Stimulated activated CD4-positive, alpha-beta T cell treated with anti-CD3 and anti-CD28 coated beads, Interleukin-15, amount 100 ng/mL, for 48 hours (primary cell): ENCODE measurements at regions not wholly inside any gene's neighbourhood (a gene's known extent, or its start where the extent isn't known, plus 50 kb on each side); places are given as distances from the start of the nearest gene placed in this dataset.

ENCODE experiments used
- DNase-seq, 2 donors: peaks; one replicate each; pipeline ENCODE4 v3.0.0-alpha.2; 2020; ENCODE audit warnings: low read depth in 2 of 2

DNA sequence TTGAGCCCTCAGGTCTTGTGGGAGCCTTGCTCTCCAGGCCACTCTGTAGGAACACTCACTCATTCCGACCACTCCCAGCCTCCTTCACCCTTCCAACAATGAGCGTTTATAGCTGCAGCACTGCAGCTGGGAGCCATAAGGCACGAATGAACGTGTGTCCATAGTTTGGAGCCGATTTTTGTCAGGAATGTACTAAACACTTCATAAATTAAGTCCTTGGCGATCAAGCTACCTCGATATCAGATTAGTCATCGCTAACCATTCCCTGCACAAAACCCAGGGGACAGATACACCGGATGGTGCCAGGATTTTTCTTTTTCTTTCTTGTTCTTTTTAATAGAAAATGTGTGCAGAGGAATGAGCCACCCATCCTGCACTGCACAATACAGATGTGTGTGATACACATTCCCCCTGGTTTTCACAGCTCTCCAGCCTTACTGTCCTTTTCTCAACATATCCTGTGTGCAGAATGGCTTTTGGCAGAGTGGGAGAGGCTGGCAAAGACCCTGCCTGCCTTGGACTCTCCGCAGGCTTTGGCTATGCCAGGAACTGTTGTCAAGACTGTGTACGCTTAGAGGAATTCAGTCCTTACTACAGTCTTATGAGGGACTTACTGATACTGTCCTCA, 68.4 kb upstream of the ELAC2 start:
- DNase-seq = no peak

DNA sequence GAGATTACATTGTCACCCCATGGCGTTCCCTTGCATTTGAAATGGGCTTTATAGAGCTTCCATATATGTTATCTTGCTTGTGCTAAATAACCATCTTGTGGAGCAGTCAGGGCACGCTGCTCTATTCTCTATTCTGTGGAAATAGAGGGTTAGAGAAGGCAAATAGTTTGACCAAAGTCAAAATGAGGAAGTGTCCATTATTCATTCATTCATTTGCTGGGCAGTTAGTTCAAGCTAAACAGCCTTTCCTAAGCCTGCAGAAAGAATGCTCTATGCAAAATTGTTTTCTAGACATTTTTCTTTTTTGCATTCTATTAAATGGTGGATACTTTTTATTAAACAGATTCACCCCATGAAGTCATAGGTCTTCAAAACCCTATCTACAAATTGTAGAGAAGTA, 67.8 kb upstream of the ELAC2 start:
- DNase-seq = no peak

DNA sequence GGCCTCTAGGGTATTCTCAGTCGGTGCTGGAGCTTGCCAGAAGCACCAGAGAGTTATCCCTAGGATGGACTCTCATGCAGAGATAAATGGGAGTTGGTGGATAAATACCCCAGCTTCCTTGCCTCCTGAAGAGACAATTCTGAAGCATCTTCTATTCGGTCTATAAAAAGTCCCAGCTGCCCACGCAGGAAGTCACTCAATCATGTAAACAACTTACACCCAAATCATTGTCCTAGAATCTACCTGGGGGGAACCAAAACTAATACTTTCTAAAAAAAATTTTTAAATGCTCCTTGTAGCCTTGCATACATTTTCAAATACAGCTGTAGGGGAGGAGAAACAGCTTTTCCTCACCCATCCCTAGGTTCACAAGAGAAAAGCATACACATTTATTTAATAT, 66.6 kb upstream of the ELAC2 start:
- DNase-seq = no peak

DNA sequence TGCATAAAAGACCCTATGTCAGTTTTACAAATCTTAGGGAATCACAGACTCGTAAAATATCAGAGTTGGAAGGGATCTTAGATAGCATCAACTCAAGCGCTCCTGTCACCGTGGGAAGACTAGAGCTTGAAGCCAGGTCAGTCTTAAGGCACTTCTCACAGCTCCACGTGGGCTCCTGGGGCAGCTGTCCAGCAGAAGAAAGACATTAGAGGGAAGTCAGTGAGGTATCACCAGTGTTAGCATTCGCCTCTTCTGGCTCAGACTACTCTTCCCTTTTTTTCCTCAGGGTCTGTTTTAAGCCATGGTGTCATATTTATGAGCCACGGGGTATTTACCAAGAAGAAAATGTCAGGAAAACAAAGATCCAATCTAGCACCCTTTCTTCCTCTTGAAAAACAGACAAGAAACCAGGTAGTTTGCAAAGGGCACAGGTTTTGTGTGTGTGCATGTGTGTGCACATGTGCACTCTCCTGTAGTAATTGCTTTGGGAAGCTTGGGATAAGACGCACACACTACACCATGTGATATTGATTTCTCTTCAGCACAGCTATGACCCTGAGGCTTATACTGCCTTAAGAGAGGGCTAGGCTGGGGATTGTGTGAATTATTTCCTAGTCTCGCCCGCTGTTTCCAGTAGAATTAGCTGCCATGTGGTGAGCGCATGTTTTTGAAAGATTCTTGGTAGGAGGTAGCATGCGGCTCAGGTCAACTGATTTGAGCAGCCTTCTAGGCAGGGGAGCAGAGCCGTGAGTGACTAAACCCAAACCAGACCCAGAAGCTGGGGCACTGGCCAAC, 61.0 kb upstream of the ELAC2 start:
- no peak for DNase-seq

DNA sequence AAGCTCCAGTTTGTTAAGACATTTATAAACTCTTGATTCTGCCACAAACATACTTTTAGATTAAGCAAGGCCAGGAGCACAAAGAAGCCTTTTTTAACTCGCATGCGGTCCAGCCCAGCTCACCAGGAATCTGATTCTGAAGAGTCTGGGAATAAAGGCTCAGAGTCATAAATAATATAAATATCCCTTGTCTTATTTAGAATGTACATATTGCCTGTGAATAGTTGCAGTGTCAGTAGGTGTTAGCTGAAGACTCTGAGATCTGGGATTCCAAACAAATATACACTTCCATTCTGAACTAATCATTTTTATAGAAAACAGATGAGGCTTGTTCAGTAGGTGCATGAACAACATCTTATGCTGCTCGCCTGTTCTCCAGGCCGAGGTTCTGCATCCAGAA, 59.1 kb upstream of the ELAC2 start:
- no peak for DNase-seq

DNA sequence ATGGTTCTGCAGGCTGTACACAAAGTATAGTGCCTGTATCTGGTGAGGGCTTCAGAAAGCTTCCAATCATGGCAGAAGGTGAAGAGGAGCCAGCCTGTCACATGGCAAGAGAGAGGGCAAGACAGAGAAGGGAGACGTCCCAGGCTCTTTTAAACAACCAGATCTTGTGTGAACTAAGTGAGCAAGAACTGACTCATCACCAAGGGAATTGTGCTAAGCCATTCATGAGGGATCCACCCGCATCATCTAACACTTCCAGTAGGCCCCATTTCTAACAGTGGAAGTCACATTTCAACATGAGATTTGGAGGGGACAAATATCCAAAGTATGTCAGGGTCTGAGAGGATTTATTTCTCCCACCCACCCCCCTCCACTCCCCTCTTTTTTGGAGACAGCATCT, 56.2 kb upstream of the ELAC2 start:
- no peak for DNase-seq

DNA sequence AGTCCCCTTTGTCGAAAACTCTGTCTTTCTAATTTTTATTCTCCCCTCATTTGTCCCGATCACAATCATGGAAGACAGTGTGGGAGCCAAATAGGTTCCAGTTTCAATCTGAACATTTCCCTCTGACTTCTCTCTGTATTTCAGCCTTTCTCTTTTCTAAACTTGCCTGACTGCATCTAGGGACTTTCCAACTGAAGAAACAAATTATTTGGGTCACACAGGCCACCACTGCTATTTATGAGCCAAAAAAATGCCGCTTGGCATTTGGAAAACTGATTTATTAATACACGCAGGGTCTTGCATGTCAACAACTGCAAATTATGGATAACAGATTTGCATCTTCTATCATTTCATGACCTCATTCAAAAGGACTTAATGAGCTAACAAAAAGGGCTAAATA, 55.2 kb upstream of the ELAC2 start:
- DNase-seq = no peak

DNA sequence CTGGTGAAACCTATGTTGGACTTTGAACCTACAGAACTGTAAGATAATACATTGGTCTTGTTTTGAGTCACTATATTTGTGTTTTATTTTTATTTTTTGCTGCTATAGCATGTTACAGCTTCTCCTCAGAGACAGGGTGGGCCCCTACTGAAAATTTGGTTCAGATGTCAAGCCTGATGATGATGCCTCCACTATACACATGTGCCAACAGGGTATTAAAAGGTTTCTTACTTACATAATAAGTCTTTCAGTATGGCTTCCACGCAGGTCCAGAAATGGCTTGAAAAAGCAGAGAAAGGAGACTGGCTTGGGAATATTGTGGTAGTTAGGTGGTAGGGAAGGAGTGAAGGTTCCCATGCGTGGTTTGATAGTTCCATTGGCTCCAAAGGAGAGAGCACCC, 52.9 kb upstream of the ELAC2 start:
- DNase-seq = no peak

DNA sequence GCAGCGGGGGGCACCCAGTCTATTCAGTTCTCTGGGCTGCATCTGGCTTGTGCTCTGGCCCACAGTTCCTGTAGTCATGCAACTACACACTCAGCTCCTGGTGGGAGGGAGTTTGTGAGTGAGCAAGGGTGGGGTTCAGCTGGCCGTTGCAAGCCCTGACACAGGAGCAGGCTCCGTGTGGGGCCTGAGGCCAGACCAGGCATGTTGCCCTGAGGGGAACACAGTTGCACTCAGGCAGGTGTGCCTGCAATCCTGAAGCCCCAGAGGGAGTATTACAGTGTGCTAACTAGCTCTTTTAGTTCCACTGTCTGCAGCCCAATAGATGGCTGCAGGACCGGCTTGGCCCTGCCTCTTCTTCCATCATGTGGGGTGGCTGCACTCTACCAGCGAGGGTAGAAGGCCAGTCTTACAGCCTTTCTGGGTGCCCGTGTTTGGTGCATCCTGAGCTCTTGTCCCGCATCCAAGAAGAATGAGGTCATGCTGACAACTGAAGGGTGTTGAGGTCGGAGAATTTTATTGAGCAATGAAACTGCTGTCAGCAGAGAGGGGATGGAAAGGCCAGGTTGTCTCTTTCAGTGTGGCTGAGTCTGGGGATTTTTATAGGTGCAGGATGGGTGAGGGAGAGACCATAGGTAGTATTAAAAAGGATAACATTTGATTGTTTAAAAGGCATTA, 49.9 kb upstream of the ELAC2 start:
- DNase-seq = no peak
